SK-N-SH (cell line): ENCODE measurements at regions not wholly inside any gene's neighbourhood (a gene's known extent, or its start where the extent isn't known, plus 50 kb on each side); places are given as distances from the start of the nearest gene placed in this dataset.

Experiments
- CTCF ChIA-PET: fragments of 300-600, 350-600 bp; formaldehyde crosslinking; extraction: SDS; loops from one replicate; lab custom pipeline; 2021; lab: Yijun Ruan, JAX
- POLR2A ChIA-PET: fragments of 350-600 bp; sonication (Branson Sonifier 250); formaldehyde crosslinking; extraction: SDS; loops from one replicate; lab custom pipeline; 2020; ENCODE audit warnings: antibody characterized with exemption, inconsistent platforms; lab: Yijun Ruan, JAX
- DNase-seq: peaks from one replicate; pipeline ENCODE4 v3.0.0; 2012
- H2AFZ ChIP-seq: fragments of 200-600 bp; sonication (generic); 2 replicates; pipeline ENCODE4 v1.8.1; 2016; ENCODE audit warnings: antibody characterized with exemption, mild to moderate bottlenecking, low read depth
- H3F3A ChIP-seq: fragments of 200-600 bp; sonication (generic); replicated peaks from 2 replicates; pipeline ENCODE3; 2016; ENCODE audit warnings: antibody characterized with exemption, mild to moderate bottlenecking; ENCODE audit not compliant: insufficient read depth
- H3K27ac ChIP-seq, 2 experiments: fragments of 200-500 bp in 1 of 2; fragments of 200-600 bp in 1 of 2; sonication (Bioruptor generic) in 1 of 2; sonication (generic), shearing (Covaris generic) in 1 of 2; 2 replicates each; pipeline versions ENCODE4 v1.5.1 to v1.6.1; 2014 to 2016; ENCODE audit warnings: low read depth in 2 of 2, inconsistent platforms in 1 of 2, low read length in 1 of 2, mild to moderate bottlenecking in 1 of 2, mixed read lengths in 1 of 2
- H3K27me3 ChIP-seq: fragments of 200-600 bp; sonication (generic), shearing (Covaris generic); 2 replicates; pipeline ENCODE4 v1.6.1; 2016; ENCODE audit warnings: mixed run types; ENCODE audit not compliant: insufficient read depth
- H3K36me3 ChIP-seq, 2 experiments: fragments of 200-500 bp in 1 of 2; fragments of 200-600 bp in 1 of 2; sonication (Bioruptor generic) in 1 of 2; sonication (generic) in 1 of 2; replicated peaks in 1 of 2; 2 replicates each; pipeline versions ENCODE3 to v1.5.1; 2014 to 2016; ENCODE audit warnings: low read length in 1 of 2, mild to moderate bottlenecking in 1 of 2; ENCODE audit not compliant: insufficient read depth in 2 of 2, control insufficient read depth in 1 of 2
- H3K4me1 ChIP-seq, 2 experiments: fragments of 200-500 bp in 1 of 2; fragments of 200-600 bp in 1 of 2; sonication (Bioruptor generic) in 1 of 2; sonication (generic), shearing (Covaris generic) in 1 of 2; 2 replicates each; pipeline versions ENCODE4 v1.5.1 to v1.6.1; 2014 to 2016; ENCODE audit warnings: low read depth in 1 of 2, low read length in 1 of 2, mixed run types in 1 of 2; ENCODE audit not compliant: insufficient read depth in 2 of 2, control insufficient read depth in 1 of 2
- H3K4me2 ChIP-seq: fragments of 200-600 bp; sonication (generic), shearing (Covaris generic); 2 replicates; pipeline ENCODE4 v1.6.1; 2017; ENCODE audit warnings: mixed run types
- H3K4me3 ChIP-seq, 2 experiments: fragments of 200-500 bp in 1 of 2; fragments of 200-600 bp in 1 of 2; sonication (Bioruptor generic) in 1 of 2; sonication (generic), shearing (Covaris generic) in 1 of 2; 2 replicates each; pipeline versions ENCODE4 v1.5.1 to v1.8.1; 2014 to 2016; ENCODE audit warnings: low read depth in 2 of 2, inconsistent platforms in 1 of 2, low read length in 1 of 2, mild to moderate bottlenecking in 1 of 2, mixed read lengths in 1 of 2, moderate library complexity in 1 of 2
- H3K79me2 ChIP-seq: fragments of 200-600 bp; sonication (generic); 2 replicates; pipeline ENCODE4 v1.8.1; 2017; ENCODE audit warnings: mild to moderate bottlenecking; ENCODE audit not compliant: insufficient read depth
- H3K9ac ChIP-seq: fragments of 200-600 bp; sonication (generic); 2 replicates; pipeline ENCODE4 v1.6.1; 2017; ENCODE audit warnings: mixed run types
- H3K9me2 ChIP-seq: fragments of 200-600 bp; sonication (generic); 2 replicates; pipeline ENCODE4 v1.6.1; 2017; ENCODE audit warnings: mixed run types
- H3K9me3 ChIP-seq: fragments of 200-600 bp; sonication (generic); 2 replicates; pipeline ENCODE4 v1.6.1; 2017; ENCODE audit warnings: mixed run types, mild to moderate bottlenecking, moderate library complexity
- H4K20me1 ChIP-seq: fragments of 200-600 bp; sonication (generic); 2 replicates; pipeline ENCODE4 v1.6.1; 2017; ENCODE audit warnings: mild to moderate bottlenecking, mixed run types; ENCODE audit not compliant: insufficient read depth
- ELF1 ChIP-seq: IDR thresholded peaks from 2 replicates; pipeline ENCODE4 v1.4.0; 2012
- EP300 ChIP-seq, 2 experiments: IDR thresholded peaks; 2 replicates each; pipeline versions ENCODE4 v1.4.0 to v1.6.1; 2012; ENCODE audit warnings: borderline replicate concordance in 1 of 2, low read depth in 1 of 2, low read length in 1 of 2
- FOSL2 ChIP-seq: IDR thresholded peaks from 2 replicates; pipeline ENCODE4 v1.4.0; 2012; ENCODE audit warnings: low read depth, mild to moderate bottlenecking, moderate library complexity, borderline replicate concordance
- GABPA ChIP-seq: IDR thresholded peaks from 2 replicates; pipeline ENCODE4 v1.4.0; 2012; ENCODE audit warnings: low read depth, mild to moderate bottlenecking
- GATA2 ChIP-seq: sonication (generic); formaldehyde crosslinking; IDR thresholded peaks from 2 replicates; pipeline ENCODE4 v1.5.0; 2020; ENCODE audit warnings: mild to moderate bottlenecking, missing genetic modification reagents
- JUND ChIP-seq: IDR thresholded peaks from 2 replicates; pipeline ENCODE4 v1.4.0; 2012
- MEF2A ChIP-seq: IDR thresholded peaks from 2 replicates; pipeline ENCODE4 v1.4.0; 2012; ENCODE audit warnings: low read depth, borderline replicate concordance
- NFIC ChIP-seq: IDR thresholded peaks from 2 replicates; pipeline ENCODE4 v1.4.0; 2012; ENCODE audit warnings: borderline replicate concordance
- RXRA ChIP-seq: IDR thresholded peaks from 2 replicates; pipeline ENCODE4 v1.4.0; 2012; ENCODE audit warnings: low read depth, mild to moderate bottlenecking, borderline replicate concordance
- SIN3A ChIP-seq: IDR thresholded peaks from 2 replicates; pipeline ENCODE4 v1.6.1; 2012; ENCODE audit warnings: low read depth, mild to moderate bottlenecking, low read length, moderate library complexity, borderline replicate concordance
- SMC3 ChIP-seq: IDR thresholded peaks from 2 replicates; pipeline ENCODE4 v1.6.1; 2012; ENCODE audit warnings: low read depth, low read length, improper control_type of control experiment
- TAF1 ChIP-seq: IDR thresholded peaks from 2 replicates; pipeline ENCODE4 v1.6.1; 2012; ENCODE audit warnings: low read depth, mild to moderate bottlenecking, low read length, moderate library complexity, borderline replicate concordance
- TCF12 ChIP-seq: IDR thresholded peaks from 2 replicates; pipeline ENCODE4 v1.4.0; 2012
- WGBS: methylation state at CpG from one replicate; pipeline ENCODE4 v1.1.6; 2017; ENCODE audit warnings: low lambda C conversion rate; 5-methylcytosine and 5-hydroxymethylcytosine counted together
- TF ChIP-seq, protein P1 (sequence below): IDR thresholded peaks from 2 replicates; pipeline ENCODE4 v1.6.1; 2012; ENCODE audit warnings: mild to moderate bottlenecking, low read depth, low read length, moderate library complexity
- TF ChIP-seq, protein P2 (sequence below): IDR thresholded peaks from 2 replicates; pipeline ENCODE4; 2012
- TF ChIP-seq, protein P3 (sequence below): IDR thresholded peaks from 2 replicates; pipeline ENCODE4 v1.4.0; 2012; ENCODE audit warnings: low read depth, borderline replicate concordance
- TF ChIP-seq, protein P4 (sequence below): IDR thresholded peaks from 2 replicates; pipeline ENCODE4 v1.4.0; 2012; ENCODE audit warnings: low read depth

DNA sequence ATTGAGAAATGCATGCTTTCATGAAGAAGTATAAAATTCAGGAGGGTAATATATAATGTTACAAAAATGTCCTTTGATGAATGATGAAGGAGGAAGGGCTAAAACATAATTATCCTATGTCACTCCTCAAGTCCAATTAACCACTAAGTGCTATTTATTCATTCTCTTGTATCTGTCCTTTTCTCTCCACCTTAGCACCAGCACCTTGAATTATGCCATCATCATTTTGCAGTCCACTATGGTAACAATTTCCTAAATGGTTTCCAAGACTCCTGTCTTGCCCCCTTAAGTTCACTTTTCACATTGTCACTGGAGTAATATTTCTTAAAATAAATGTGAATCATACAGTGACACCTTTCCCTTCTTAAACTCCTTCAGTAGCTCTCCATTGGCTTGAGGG is 756.3 kb downstream of the STPG2 start (continued):
- TF ChIP-seq, protein P1, sequence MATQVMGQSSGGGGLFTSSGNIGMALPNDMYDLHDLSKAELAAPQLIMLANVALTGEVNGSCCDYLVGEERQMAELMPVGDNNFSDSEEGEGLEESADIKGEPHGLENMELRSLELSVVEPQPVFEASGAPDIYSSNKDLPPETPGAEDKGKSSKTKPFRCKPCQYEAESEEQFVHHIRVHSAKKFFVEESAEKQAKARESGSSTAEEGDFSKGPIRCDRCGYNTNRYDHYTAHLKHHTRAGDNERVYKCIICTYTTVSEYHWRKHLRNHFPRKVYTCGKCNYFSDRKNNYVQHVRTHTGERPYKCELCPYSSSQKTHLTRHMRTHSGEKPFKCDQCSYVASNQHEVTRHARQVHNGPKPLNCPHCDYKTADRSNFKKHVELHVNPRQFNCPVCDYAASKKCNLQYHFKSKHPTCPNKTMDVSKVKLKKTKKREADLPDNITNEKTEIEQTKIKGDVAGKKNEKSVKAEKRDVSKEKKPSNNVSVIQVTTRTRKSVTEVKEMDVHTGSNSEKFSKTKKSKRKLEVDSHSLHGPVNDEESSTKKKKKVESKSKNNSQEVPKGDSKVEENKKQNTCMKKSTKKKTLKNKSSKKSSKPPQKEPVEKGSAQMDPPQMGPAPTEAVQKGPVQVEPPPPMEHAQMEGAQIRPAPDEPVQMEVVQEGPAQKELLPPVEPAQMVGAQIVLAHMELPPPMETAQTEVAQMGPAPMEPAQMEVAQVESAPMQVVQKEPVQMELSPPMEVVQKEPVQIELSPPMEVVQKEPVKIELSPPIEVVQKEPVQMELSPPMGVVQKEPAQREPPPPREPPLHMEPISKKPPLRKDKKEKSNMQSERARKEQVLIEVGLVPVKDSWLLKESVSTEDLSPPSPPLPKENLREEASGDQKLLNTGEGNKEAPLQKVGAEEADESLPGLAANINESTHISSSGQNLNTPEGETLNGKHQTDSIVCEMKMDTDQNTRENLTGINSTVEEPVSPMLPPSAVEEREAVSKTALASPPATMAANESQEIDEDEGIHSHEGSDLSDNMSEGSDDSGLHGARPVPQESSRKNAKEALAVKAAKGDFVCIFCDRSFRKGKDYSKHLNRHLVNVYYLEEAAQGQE, result no peak
- no peak for TF ChIP-seq EP300 (IDR thresholded peaks at IDR 0.05; ENCODE audit: borderline replicate concordance in 1 of 2, low read depth in 1 of 2, low read length in 1 of 2)

DNA sequence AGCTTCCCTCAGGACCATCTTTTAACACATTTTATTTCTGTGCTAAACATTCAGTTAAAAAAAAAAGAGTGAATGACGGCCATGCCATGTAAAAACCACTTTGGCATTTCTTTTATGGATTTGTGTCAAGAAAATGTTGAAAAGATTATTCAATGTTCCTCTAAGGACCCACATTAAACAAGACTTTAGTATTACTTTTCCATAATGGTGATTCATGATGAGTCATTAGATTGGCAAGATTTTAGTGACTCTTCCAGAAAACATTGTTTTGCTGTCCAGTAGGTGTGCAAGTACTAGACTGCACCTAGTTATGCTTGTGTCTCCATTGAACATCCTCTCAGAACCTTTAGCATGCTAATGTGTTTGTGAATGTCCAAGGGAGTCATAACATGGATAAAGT is 748.6 kb downstream of the STPG2 start:
- H3F3A ChIP-seq, result peaks cover 12% of the 10 kb centered on the region
- no peak overlapping the region for H3K4me2 ChIP-seq
- H3K27me3 ChIP-seq, result no peaks in the 10 kb centered on the region
- ChIA-PET CTCF (no interaction called here), POLR2A (no interaction called here)
- no peaks in the 10 kb centered on the region for H3K9me2 ChIP-seq
- no peak for TF ChIP-seq TAF1
- TF ChIP-seq FOSL2, result peak; percentile 71
- no peak for TF ChIP-seq MEF2A
- peak; percentile 72 for TF ChIP-seq JUND
- peak; percentile 47; the same call in 1 of the 2 replicates for TF ChIP-seq NFIC
- TF ChIP-seq TCF12, result 0 out of 2 replicates have a peak, but pooled peaks have one; percentile 24
- H2AFZ ChIP-seq, result no peak overlapping the region
- no peaks in the 10 kb centered on the region for H3K9me3 ChIP-seq
- peaks cover 0 to 2% of the 10 kb centered on the region in 2 experiments; a peak in 1 of 4 replicates for H3K4me1 ChIP-seq
- no peak for DNase-seq
- 8% methylated on average over 1 of the region's 1 CpG for WGBS
- H3K27ac ChIP-seq, result no peak overlapping the region
- no peaks in the 10 kb centered on the region for H3K79me2 ChIP-seq
- no peak overlapping the region for H3K4me3 ChIP-seq
- no peaks in the 10 kb centered on the region for H3K36me3 ChIP-seq
- no peaks in the 10 kb centered on the region for H4K20me1 ChIP-seq
- H3K9ac ChIP-seq, result no peak overlapping the region

DNA sequence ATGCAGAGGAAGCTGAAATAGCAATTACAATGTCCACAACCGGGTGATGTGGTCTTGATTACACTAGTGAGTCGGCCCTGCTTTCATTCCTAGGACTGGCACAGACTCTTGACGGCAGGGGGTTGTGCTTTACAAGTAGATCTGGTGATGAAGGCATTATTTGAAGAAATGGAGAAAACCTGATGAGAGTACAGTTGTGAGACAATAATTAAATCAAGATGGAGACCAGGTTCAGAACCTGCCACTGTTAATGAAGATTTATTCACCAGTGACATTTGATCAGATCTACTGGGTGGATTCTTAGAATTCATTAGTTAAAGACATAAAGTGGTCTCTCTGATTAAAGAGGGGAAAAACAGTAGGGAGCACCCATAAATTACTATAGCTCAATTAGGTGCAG is 747.2 kb downstream of the STPG2 start:
- Histone ChIP-seq H3K9me3 (no peaks in the 10 kb centered on the region), H2AFZ (no peak overlapping the region), H3K4me2 (no peak overlapping the region), H3K4me3 (no peak overlapping the region), H4K20me1 (no peaks in the 10 kb centered on the region), H3K36me3 (no peaks in the 10 kb centered on the region), H3K9ac (no peak overlapping the region), H3K79me2 (no peaks in the 10 kb centered on the region), H3F3A (peaks cover 12% of the 10 kb centered on the region), H3K4me1 (peaks cover 0 to 2% of the 10 kb centered on the region in 2 experiments; a peak in 1 of 4 replicates), H3K27ac (no peak overlapping the region), H3K27me3 (no peaks in the 10 kb centered on the region), H3K9me2 (no peaks in the 10 kb centered on the region)
- POLR2A ChIA-PET, result no interaction called here
- no peak for DNase-seq
- 25% methylated on average over 3 of the region's 3 CpGs for WGBS
- CTCF ChIA-PET, result interaction anchor here (1.9 kb wide), 1 partner anchor 14 kb away, joined by 4 read pairs; no protein-coding TSS in a partner anchor
- TF ChIP-seq EP300 (IDR thresholded peaks at IDR 0.05; ENCODE audit: borderline replicate concordance in 1 of 2, low read depth in 1 of 2, low read length in 1 of 2) (no peak), TCF12 (no peak), GATA2 (CRISPR knock-in tag) (no peak), FOSL2 (no peak), GABPA (no peak), ELF1 (no peak), SMC3 (no peak), MEF2A (no peak), SIN3A (no peak), RXRA (no peak)
- TF ChIP-seq, protein P2, sequence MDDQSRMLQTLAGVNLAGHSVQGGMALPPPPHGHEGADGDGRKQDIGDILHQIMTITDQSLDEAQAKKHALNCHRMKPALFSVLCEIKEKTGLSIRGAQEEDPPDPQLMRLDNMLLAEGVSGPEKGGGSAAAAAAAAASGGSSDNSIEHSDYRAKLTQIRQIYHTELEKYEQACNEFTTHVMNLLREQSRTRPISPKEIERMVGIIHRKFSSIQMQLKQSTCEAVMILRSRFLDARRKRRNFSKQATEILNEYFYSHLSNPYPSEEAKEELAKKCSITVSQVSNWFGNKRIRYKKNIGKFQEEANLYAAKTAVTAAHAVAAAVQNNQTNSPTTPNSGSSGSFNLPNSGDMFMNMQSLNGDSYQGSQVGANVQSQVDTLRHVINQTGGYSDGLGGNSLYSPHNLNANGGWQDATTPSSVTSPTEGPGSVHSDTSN, result no peak
- TF ChIP-seq, protein P3, sequence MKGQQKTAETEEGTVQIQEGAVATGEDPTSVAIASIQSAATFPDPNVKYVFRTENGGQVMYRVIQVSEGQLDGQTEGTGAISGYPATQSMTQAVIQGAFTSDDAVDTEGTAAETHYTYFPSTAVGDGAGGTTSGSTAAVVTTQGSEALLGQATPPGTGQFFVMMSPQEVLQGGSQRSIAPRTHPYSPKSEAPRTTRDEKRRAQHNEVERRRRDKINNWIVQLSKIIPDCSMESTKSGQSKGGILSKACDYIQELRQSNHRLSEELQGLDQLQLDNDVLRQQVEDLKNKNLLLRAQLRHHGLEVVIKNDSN, result no peak
- TF ChIP-seq, protein P1, result no peak
- TF ChIP-seq, protein P4, sequence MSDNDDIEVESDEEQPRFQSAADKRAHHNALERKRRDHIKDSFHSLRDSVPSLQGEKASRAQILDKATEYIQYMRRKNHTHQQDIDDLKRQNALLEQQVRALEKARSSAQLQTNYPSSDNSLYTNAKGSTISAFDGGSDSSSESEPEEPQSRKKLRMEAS, result no peak
